ENCODE measurements at regions not wholly inside any gene's neighbourhood (a gene's known extent, or its start where the extent isn't known, plus 50 kb on each side); places are given as distances from the start of the nearest gene placed in this dataset.

GRCh38 chr6:169895000-169895759 is 143.8 kb downstream of the ERMARD start:
- no peak for TF ChIP-seq CTCF (IDR thresholded peaks at IDR 0.05; ENCODE audit: control extremely low read depth in 1 of 3, insufficient read depth in 1 of 3, low read depth in 1 of 3, low read length in 3 of 3)
- no peak for TF ChIP-seq POLR2AphosphoS5 (IDR thresholded peaks at IDR 0.05; ENCODE audit: low read depth, low read length)

All from H1 (cell line).